SK-N-SH (cell line): ENCODE measurements at regions not wholly inside any gene's neighbourhood (a gene's known extent, or its start where the extent isn't known, plus 50 kb on each side); places are given as distances from the start of the nearest gene placed in this dataset.

ENCODE experiments used
- CTCF ChIA-PET: fragments of 300-600, 350-600 bp; formaldehyde crosslinking; extraction: SDS; loops from one replicate; lab custom pipeline; 2021; lab: Yijun Ruan, JAX
- POLR2A ChIA-PET: fragments of 350-600 bp; sonication (Branson Sonifier 250); formaldehyde crosslinking; extraction: SDS; loops from one replicate; lab custom pipeline; 2020; ENCODE audit warnings: antibody characterized with exemption, inconsistent platforms; lab: Yijun Ruan, JAX
- DNase-seq: peaks from one replicate; pipeline ENCODE4 v3.0.0; 2012
- H2AFZ ChIP-seq: fragments of 200-600 bp; sonication (generic); 2 replicates; pipeline ENCODE4 v1.8.1; 2016; ENCODE audit warnings: antibody characterized with exemption, mild to moderate bottlenecking, low read depth
- H3F3A ChIP-seq: fragments of 200-600 bp; sonication (generic); replicated peaks from 2 replicates; pipeline ENCODE3; 2016; ENCODE audit warnings: antibody characterized with exemption, mild to moderate bottlenecking; ENCODE audit not compliant: insufficient read depth
- H3K27ac ChIP-seq, 2 experiments: fragments of 200-500 bp in 1 of 2; fragments of 200-600 bp in 1 of 2; sonication (Bioruptor generic) in 1 of 2; sonication (generic), shearing (Covaris generic) in 1 of 2; 2 replicates each; pipeline versions ENCODE4 v1.5.1 to v1.6.1; 2014 to 2016; ENCODE audit warnings: low read depth in 2 of 2, inconsistent platforms in 1 of 2, low read length in 1 of 2, mild to moderate bottlenecking in 1 of 2, mixed read lengths in 1 of 2
- H3K27me3 ChIP-seq: fragments of 200-600 bp; sonication (generic), shearing (Covaris generic); 2 replicates; pipeline ENCODE4 v1.6.1; 2016; ENCODE audit warnings: mixed run types; ENCODE audit not compliant: insufficient read depth
- H3K36me3 ChIP-seq, 2 experiments: fragments of 200-500 bp in 1 of 2; fragments of 200-600 bp in 1 of 2; sonication (Bioruptor generic) in 1 of 2; sonication (generic) in 1 of 2; replicated peaks in 1 of 2; 2 replicates each; pipeline versions ENCODE3 to v1.5.1; 2014 to 2016; ENCODE audit warnings: low read length in 1 of 2, mild to moderate bottlenecking in 1 of 2; ENCODE audit not compliant: insufficient read depth in 2 of 2, control insufficient read depth in 1 of 2
- H3K4me1 ChIP-seq, 2 experiments: fragments of 200-500 bp in 1 of 2; fragments of 200-600 bp in 1 of 2; sonication (Bioruptor generic) in 1 of 2; sonication (generic), shearing (Covaris generic) in 1 of 2; 2 replicates each; pipeline versions ENCODE4 v1.5.1 to v1.6.1; 2014 to 2016; ENCODE audit warnings: low read depth in 1 of 2, low read length in 1 of 2, mixed run types in 1 of 2; ENCODE audit not compliant: insufficient read depth in 2 of 2, control insufficient read depth in 1 of 2
- H3K4me2 ChIP-seq: fragments of 200-600 bp; sonication (generic), shearing (Covaris generic); 2 replicates; pipeline ENCODE4 v1.6.1; 2017; ENCODE audit warnings: mixed run types
- H3K4me3 ChIP-seq, 2 experiments: fragments of 200-500 bp in 1 of 2; fragments of 200-600 bp in 1 of 2; sonication (Bioruptor generic) in 1 of 2; sonication (generic), shearing (Covaris generic) in 1 of 2; 2 replicates each; pipeline versions ENCODE4 v1.5.1 to v1.8.1; 2014 to 2016; ENCODE audit warnings: low read depth in 2 of 2, inconsistent platforms in 1 of 2, low read length in 1 of 2, mild to moderate bottlenecking in 1 of 2, mixed read lengths in 1 of 2, moderate library complexity in 1 of 2
- H3K79me2 ChIP-seq: fragments of 200-600 bp; sonication (generic); 2 replicates; pipeline ENCODE4 v1.8.1; 2017; ENCODE audit warnings: mild to moderate bottlenecking; ENCODE audit not compliant: insufficient read depth
- H3K9ac ChIP-seq: fragments of 200-600 bp; sonication (generic); 2 replicates; pipeline ENCODE4 v1.6.1; 2017; ENCODE audit warnings: mixed run types
- H3K9me2 ChIP-seq: fragments of 200-600 bp; sonication (generic); 2 replicates; pipeline ENCODE4 v1.6.1; 2017; ENCODE audit warnings: mixed run types
- H3K9me3 ChIP-seq: fragments of 200-600 bp; sonication (generic); 2 replicates; pipeline ENCODE4 v1.6.1; 2017; ENCODE audit warnings: mixed run types, mild to moderate bottlenecking, moderate library complexity
- H4K20me1 ChIP-seq: fragments of 200-600 bp; sonication (generic); 2 replicates; pipeline ENCODE4 v1.6.1; 2017; ENCODE audit warnings: mild to moderate bottlenecking, mixed run types; ENCODE audit not compliant: insufficient read depth
- ELF1 ChIP-seq: IDR thresholded peaks from 2 replicates; pipeline ENCODE4 v1.4.0; 2012
- EP300 ChIP-seq, 2 experiments: IDR thresholded peaks; 2 replicates each; pipeline versions ENCODE4 v1.4.0 to v1.6.1; 2012; ENCODE audit warnings: borderline replicate concordance in 1 of 2, low read depth in 1 of 2, low read length in 1 of 2
- FOSL2 ChIP-seq: IDR thresholded peaks from 2 replicates; pipeline ENCODE4 v1.4.0; 2012; ENCODE audit warnings: low read depth, mild to moderate bottlenecking, moderate library complexity, borderline replicate concordance
- FOXJ3 ChIP-seq: sonication (generic); formaldehyde crosslinking; IDR thresholded peaks from 2 replicates; pipeline ENCODE4 v1.5.1; 2020; ENCODE audit warnings: mild to moderate bottlenecking, missing genetic modification reagents
- GABPA ChIP-seq: IDR thresholded peaks from 2 replicates; pipeline ENCODE4 v1.4.0; 2012; ENCODE audit warnings: low read depth, mild to moderate bottlenecking
- GATA2 ChIP-seq: sonication (generic); formaldehyde crosslinking; IDR thresholded peaks from 2 replicates; pipeline ENCODE4 v1.5.0; 2020; ENCODE audit warnings: mild to moderate bottlenecking, missing genetic modification reagents
- NFIC ChIP-seq: IDR thresholded peaks from 2 replicates; pipeline ENCODE4 v1.4.0; 2012; ENCODE audit warnings: borderline replicate concordance
- PBX3 ChIP-seq: IDR thresholded peaks from 2 replicates; pipeline ENCODE4; 2012
- RCOR1 ChIP-seq: fragments of 150-350 bp; IDR thresholded peaks from 2 replicates; pipeline ENCODE4 v1.6.1; 2017; ENCODE audit warnings: antibody characterized with exemption, low read length
- RFX5 ChIP-seq: IDR thresholded peaks from 2 replicates; pipeline ENCODE4 v1.6.1; 2012; ENCODE audit warnings: mild to moderate bottlenecking, improper control_type of control experiment, low read length
- SIN3A ChIP-seq: IDR thresholded peaks from 2 replicates; pipeline ENCODE4 v1.6.1; 2012; ENCODE audit warnings: low read depth, mild to moderate bottlenecking, low read length, moderate library complexity, borderline replicate concordance
- TEAD4 ChIP-seq: IDR thresholded peaks from 2 replicates; pipeline ENCODE4 v1.4.0; 2012; ENCODE audit warnings: mild to moderate bottlenecking, borderline replicate concordance; ENCODE audit not compliant: insufficient read depth
- USF1 ChIP-seq: IDR thresholded peaks from 2 replicates; pipeline ENCODE4 v1.4.0; 2012; ENCODE audit warnings: low read depth, borderline replicate concordance
- USF2 ChIP-seq: fragments of 150-350 bp; IDR thresholded peaks from 2 replicates; pipeline ENCODE4 v1.6.1; 2017; ENCODE audit warnings: antibody characterized with exemption, low read length, low read depth, borderline replicate concordance
- WGBS: methylation state at CpG from one replicate; pipeline ENCODE4 v1.1.6; 2017; ENCODE audit warnings: low lambda C conversion rate; 5-methylcytosine and 5-hydroxymethylcytosine counted together

- Histone ChIP-seq H3K4me2 (no peak overlapping the region), H2AFZ (no peak overlapping the region), H3K36me3 (no peaks in the 10 kb centered on the region), H3K27ac (no peak overlapping the region), H3K4me1 (no peaks in the 10 kb centered on the region), H3F3A (no peaks in the 10 kb centered on the region), H3K9me3 (no peaks in the 10 kb centered on the region), H4K20me1 (no peaks in the 10 kb centered on the region), H3K4me3 (no peak overlapping the region), H3K9me2 (no peaks in the 10 kb centered on the region), H3K9ac (no peak overlapping the region), H3K79me2 (no peaks in the 10 kb centered on the region), H3K27me3 (no peaks in the 10 kb centered on the region)
- POLR2A ChIA-PET: no interaction called here
- no peak for DNase-seq
- CTCF ChIA-PET: no interaction called here
- TF ChIP-seq SIN3A: no peak
- WGBS: 59% methylated on average over 2 of the region's 4 CpGs
Observed at GRCh38 chr5:98157368-98157767, 616.1 kb upstream of the RGMB start.

- CTCF ChIA-PET: no interaction called here
- TF ChIP-seq SIN3A: no peak
- TF ChIP-seq FOSL2: no peak
- no peak for TF ChIP-seq NFIC
- no peak for TF ChIP-seq TEAD4
- TF ChIP-seq PBX3: no peak
- no peak for TF ChIP-seq ELF1
- TF ChIP-seq RFX5: no peak
- no peak for TF ChIP-seq USF2
- TF ChIP-seq GABPA: no peak
- 81% methylated on average over 6 of the region's 6 CpGs for WGBS
Observed at GRCh38 chr5:98158440-98158839, 615.0 kb upstream of the RGMB start.

GRCh38 chr5:98163796-98164493 is 609.5 kb upstream of the RGMB start:
- no peak overlapping the region for H3K4me3 ChIP-seq
- no peaks in the 10 kb centered on the region for H3K79me2 ChIP-seq
- H2AFZ ChIP-seq: no peak overlapping the region
- peak; percentile 3 for DNase-seq
- no peaks in the 10 kb centered on the region for H3F3A ChIP-seq
- no peaks in the 10 kb centered on the region; the same call in 1 of the 2 replicates for H3K9me3 ChIP-seq
- 0 out of 2 replicates have a peak, but pooled peaks have one; percentile 28 for TF ChIP-seq FOXJ3 (CRISPR knock-in tag)
- no peak for TF ChIP-seq USF1
- no peak for TF ChIP-seq SIN3A
- no peak for TF ChIP-seq FOSL2
- peak in 1 of 2 experiments; percentile 31; a peak in 1 of 4 replicates for TF ChIP-seq EP300 (IDR thresholded peaks at IDR 0.05; ENCODE audit: borderline replicate concordance in 1 of 2, low read depth in 1 of 2, low read length in 1 of 2)
- TF ChIP-seq GATA2 (CRISPR knock-in tag): 0 out of 2 replicates have a peak, but pooled peaks have one; percentile 21
- 0 out of 2 replicates have a peak, but pooled peaks have one; percentile 12 for TF ChIP-seq RCOR1
- CTCF ChIA-PET: no interaction called here
- 60% methylated on average over 4 of the region's 4 CpGs for whole genome bisulfite sequencing
- no peaks in the 10 kb centered on the region for H3K36me3 ChIP-seq
- POLR2A ChIA-PET: no interaction called here
- no peaks in the 10 kb centered on the region for H3K27me3 ChIP-seq
- H4K20me1 ChIP-seq: no peaks in the 10 kb centered on the region
- H3K9ac ChIP-seq: no peak overlapping the region
- H3K9me2 ChIP-seq: no peaks in the 10 kb centered on the region
- peaks cover 0 to 5% of the 10 kb centered on the region in 2 experiments; a peak in 2 of 4 replicates for H3K4me1 ChIP-seq
- peak overlapping the region in 1 of 2 experiments; percentile 58; a peak in 2 of 4 replicates for H3K27ac ChIP-seq
- H3K4me2 ChIP-seq: no peak overlapping the region

More at GRCh38 chr5:98158440-98158839, 615.0 kb upstream of the RGMB start:
- no peak overlapping the region for H3K27ac ChIP-seq
- no peaks in the 10 kb centered on the region; the same call in 1 of the 2 replicates for H3K9me3 ChIP-seq
- no peaks in the 10 kb centered on the region for H3K79me2 ChIP-seq
- no peaks in the 10 kb centered on the region for H4K20me1 ChIP-seq
- no peak overlapping the region for H3K4me3 ChIP-seq
- no peaks in the 10 kb centered on the region for H3K9me2 ChIP-seq
- POLR2A ChIA-PET: no interaction called here
- no peaks in the 10 kb centered on the region for H3K27me3 ChIP-seq
- H3K4me1 ChIP-seq: no peaks in the 10 kb centered on the region; a peak in 1 of 4 replicates
- H2AFZ ChIP-seq: no peak overlapping the region
- no peak overlapping the region for H3K4me2 ChIP-seq
- no peaks in the 10 kb centered on the region for H3K36me3 ChIP-seq
- DNase-seq: no peak
- H3F3A ChIP-seq: no peaks in the 10 kb centered on the region
- H3K9ac ChIP-seq: no peak overlapping the region
